NCI-H128 (cell line): ENCODE measurements at regions not wholly inside any gene's neighbourhood (a gene's known extent, or its start where the extent isn't known, plus 50 kb on each side); places are given as distances from the start of the nearest gene placed in this dataset.
"Not testable (repeated sequence)": the region's sequence is repeated elsewhere in the genome, so short reads cannot be mapped to it uniquely, and the experiment has no call there.

Source experiments
- DNase-seq: peaks from one replicate; lab custom pipeline; 2025; ENCODE audit not compliant: unreplicated experiment; lab: John Stamatoyannopoulos, UW

GRCh38 chr3:24545887-24546286 is 51.2 kb upstream of the THRB start:
- DNase-seq: no peak

GRCh38 chr3:24548278-24548677 is 53.6 kb upstream of the THRB start:
- no peak for DNase-seq

GRCh38 chr3:24550588-24550987 is 55.9 kb upstream of the THRB start:
- DNase-seq: no peak

- no peak for DNase-seq
Observed at GRCh38 chr3:24551626-24552025, 57.0 kb upstream of the THRB start.

- no peak for DNase-seq
Observed at GRCh38 chr3:24562895-24563294, 68.2 kb upstream of the THRB start.

- DNase-seq: no peak
Observed at GRCh38 chr3:24565053-24565452, 70.4 kb upstream of the THRB start.

- DNase-seq: no peak
Observed at GRCh38 chr3:24565656-24566055, 71.0 kb upstream of the THRB start.

- no peak for DNase-seq
Observed at GRCh38 chr3:24566927-24567326, 72.3 kb upstream of the THRB start.

- DNase-seq: not testable (repeated sequence)
Observed at GRCh38 chr3:24572409-24572808, 77.8 kb upstream of the THRB start.

- no peak for DNase-seq
Observed at GRCh38 chr3:24573576-24573975, 78.9 kb upstream of the THRB start.

GRCh38 chr3:24578324-24578723 is 83.7 kb upstream of the THRB start:
- no peak for DNase-seq

- no peak for DNase-seq
Observed at GRCh38 chr3:24578951-24579421, 84.3 kb upstream of the THRB start.

- no peak for DNase-seq
Observed at GRCh38 chr3:24582431-24583403, 88.1 kb upstream of the THRB start.

GRCh38 chr3:24586920-24587319 is 92.3 kb upstream of the THRB start:
- no peak for DNase-seq

- DNase-seq: no peak
Observed at GRCh38 chr3:24588629-24589512, 94.2 kb upstream of the THRB start.

- no peak for DNase-seq
Observed at GRCh38 chr3:24589513-24589851, 94.8 kb upstream of the THRB start.

- DNase-seq: no peak
Observed at GRCh38 chr3:24589931-24590880, 95.6 kb upstream of the THRB start.

GRCh38 chr3:24591191-24591590 is 96.5 kb upstream of the THRB start:
- no peak for DNase-seq

- no peak for DNase-seq
Observed at GRCh38 chr3:24591661-24592555, 97.3 kb upstream of the THRB start.

GRCh38 chr3:24594161-24594560 is 99.5 kb upstream of the THRB start:
- no peak for DNase-seq
